ENCODE measurements at regions not wholly inside any gene's neighbourhood (a gene's known extent, or its start where the extent isn't known, plus 50 kb on each side); places are given as distances from the start of the nearest gene placed in this dataset.

GRCh38 chr4:154036856-154037255 is 248.0 kb upstream of the SFRP2 start:
- TF ChIP-seq CREB5 (CRISPR knock-in tag; IDR thresholded peaks at IDR 0.05; ENCODE audit: low read depth) = no peak
- TF ChIP-seq ZNF8 (CRISPR knock-in tag; IDR thresholded peaks at IDR 0.05) = no peak
- no peak for TF ChIP-seq ZFP30 (CRISPR knock-in tag; IDR thresholded peaks at IDR 0.05)
- no peak for TF ChIP-seq CSRNP3 (CRISPR knock-in tag; IDR thresholded peaks at IDR 0.05)
- no peak for TF ChIP-seq BACH2 (CRISPR knock-in tag; IDR thresholded peaks at IDR 0.05; ENCODE audit: borderline replicate concordance)
- TF ChIP-seq TCF4 (CRISPR knock-in tag; IDR thresholded peaks at IDR 0.05; ENCODE audit: borderline replicate concordance) = no peak
- TF ChIP-seq SNAI2 (CRISPR knock-in tag; IDR thresholded peaks at IDR 0.05) = no peak
- TF ChIP-seq RARB (CRISPR knock-in tag; IDR thresholded peaks at IDR 0.05) = no peak
- no peak for ATAC-seq

GRCh38 chr4:154035341-154035740 is 246.5 kb upstream of the SFRP2 start:
- ATAC-seq = no peak
- no peak for TF ChIP-seq TCF4 (CRISPR knock-in tag; IDR thresholded peaks at IDR 0.05; ENCODE audit: borderline replicate concordance)
- no peak for TF ChIP-seq ESRRG (CRISPR knock-in tag; IDR thresholded peaks at IDR 0.05)
- TF ChIP-seq ZNF565 (CRISPR knock-in tag; conservative IDR thresholded peaks at IDR 0.05; ENCODE audit: low read depth) = no peak
- TF ChIP-seq TOX (CRISPR knock-in tag; IDR thresholded peaks at IDR 0.05; ENCODE audit: borderline replicate concordance) = no peak
- no peak for TF ChIP-seq POU6F1 (CRISPR knock-in tag; IDR thresholded peaks at IDR 0.05; ENCODE audit: borderline replicate concordance, low read depth)
- no peak for TF ChIP-seq ARNTL (CRISPR knock-in tag; IDR thresholded peaks at IDR 0.05; ENCODE audit: borderline replicate concordance, low read depth)
- TF ChIP-seq PPARA (CRISPR knock-in tag; IDR thresholded peaks at IDR 0.05; ENCODE audit: borderline replicate concordance) = no peak
- TF ChIP-seq ZFP30 (CRISPR knock-in tag; IDR thresholded peaks at IDR 0.05) = no peak
- TF ChIP-seq RARB (CRISPR knock-in tag; IDR thresholded peaks at IDR 0.05) = no peak
- no peak for TF ChIP-seq ISL1 (CRISPR knock-in tag; IDR thresholded peaks at IDR 0.05)
- TF ChIP-seq OSR1 (CRISPR knock-in tag; IDR thresholded peaks at IDR 0.05) = no peak

- ATAC-seq = no peak
- TF ChIP-seq CSRNP3 (CRISPR knock-in tag; IDR thresholded peaks at IDR 0.05) (no peak), POU6F1 (CRISPR knock-in tag; IDR thresholded peaks at IDR 0.05; ENCODE audit: borderline replicate concordance, low read depth) (no peak), PPARA (CRISPR knock-in tag; IDR thresholded peaks at IDR 0.05; ENCODE audit: borderline replicate concordance) (no peak), TCF4 (CRISPR knock-in tag; IDR thresholded peaks at IDR 0.05; ENCODE audit: borderline replicate concordance) (no peak), TOX (CRISPR knock-in tag; IDR thresholded peaks at IDR 0.05; ENCODE audit: borderline replicate concordance) (no peak), ZNF565 (CRISPR knock-in tag; conservative IDR thresholded peaks at IDR 0.05; ENCODE audit: low read depth) (no peak), OSR1 (CRISPR knock-in tag; IDR thresholded peaks at IDR 0.05) (no peak), TSHZ2 (CRISPR knock-in tag; IDR thresholded peaks at IDR 0.05) (no peak), SNAI2 (CRISPR knock-in tag; IDR thresholded peaks at IDR 0.05) (no peak), ARNTL (CRISPR knock-in tag; IDR thresholded peaks at IDR 0.05; ENCODE audit: borderline replicate concordance, low read depth) (no peak), ESRRG (CRISPR knock-in tag; IDR thresholded peaks at IDR 0.05) (no peak), ZFP30 (CRISPR knock-in tag; IDR thresholded peaks at IDR 0.05) (no peak), ZC3H10 (CRISPR knock-in tag; IDR thresholded peaks at IDR 0.05) (no peak), ZFP3 (CRISPR knock-in tag; IDR thresholded peaks at IDR 0.05) (no peak)
Measured at GRCh38 chr4:154033921-154034320, 245.0 kb upstream of the SFRP2 start.

Measured in SK-N-SH treated with all-trans-retinoic acid at 6 μM for 48 hours (cell line).